ENCODE measurements at regions not wholly inside any gene's neighbourhood (a gene's known extent, or its start where the extent isn't known, plus 50 kb on each side); places are given as distances from the start of the nearest gene placed in this dataset.

DNA sequence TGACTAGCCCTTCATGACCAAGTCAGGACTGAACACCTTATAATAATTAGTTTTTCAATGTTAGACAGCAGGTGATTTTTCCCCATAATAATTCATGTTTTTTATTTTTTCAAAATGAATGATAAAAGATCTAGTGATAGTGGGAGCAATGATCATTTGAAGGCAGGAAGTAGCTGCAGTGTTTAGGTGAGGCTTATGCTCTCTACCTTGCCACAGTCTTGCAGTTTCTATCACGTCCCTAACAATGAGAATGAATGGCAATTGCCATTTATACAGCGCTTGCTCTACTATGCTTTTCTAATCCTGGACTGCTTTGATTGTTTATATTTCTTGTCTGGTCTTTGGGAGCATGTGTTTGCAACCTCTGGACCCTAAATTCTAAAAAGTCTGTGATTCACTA, 367.8 kb upstream of the RIOK2 start:
- Histone ChIP-seq H3K4me1 (ENCODE audit: control insufficient read depth, insufficient read depth, low read length) (peaks cover 8% of the 10 kb centered on the region; the same call in 1 of the 2 replicates), H3K36me3 (ENCODE audit: control insufficient read depth, insufficient read depth, low read length) (no peaks in the 10 kb centered on the region), H3K27me3 (ENCODE audit: control insufficient read depth, insufficient read depth, low read length) (no peaks in the 10 kb centered on the region), H3K9me3 (ENCODE audit: control insufficient read depth, insufficient read depth, low read depth, low read length) (no peaks in the 10 kb centered on the region), H3K27ac (ENCODE audit: low read depth, low read length) (no peak overlapping the region), H3K4me3 (ENCODE audit: low read depth, low read length) (no peak overlapping the region), H3K9ac (ENCODE audit: low read length) (no peak overlapping the region)

DNA sequence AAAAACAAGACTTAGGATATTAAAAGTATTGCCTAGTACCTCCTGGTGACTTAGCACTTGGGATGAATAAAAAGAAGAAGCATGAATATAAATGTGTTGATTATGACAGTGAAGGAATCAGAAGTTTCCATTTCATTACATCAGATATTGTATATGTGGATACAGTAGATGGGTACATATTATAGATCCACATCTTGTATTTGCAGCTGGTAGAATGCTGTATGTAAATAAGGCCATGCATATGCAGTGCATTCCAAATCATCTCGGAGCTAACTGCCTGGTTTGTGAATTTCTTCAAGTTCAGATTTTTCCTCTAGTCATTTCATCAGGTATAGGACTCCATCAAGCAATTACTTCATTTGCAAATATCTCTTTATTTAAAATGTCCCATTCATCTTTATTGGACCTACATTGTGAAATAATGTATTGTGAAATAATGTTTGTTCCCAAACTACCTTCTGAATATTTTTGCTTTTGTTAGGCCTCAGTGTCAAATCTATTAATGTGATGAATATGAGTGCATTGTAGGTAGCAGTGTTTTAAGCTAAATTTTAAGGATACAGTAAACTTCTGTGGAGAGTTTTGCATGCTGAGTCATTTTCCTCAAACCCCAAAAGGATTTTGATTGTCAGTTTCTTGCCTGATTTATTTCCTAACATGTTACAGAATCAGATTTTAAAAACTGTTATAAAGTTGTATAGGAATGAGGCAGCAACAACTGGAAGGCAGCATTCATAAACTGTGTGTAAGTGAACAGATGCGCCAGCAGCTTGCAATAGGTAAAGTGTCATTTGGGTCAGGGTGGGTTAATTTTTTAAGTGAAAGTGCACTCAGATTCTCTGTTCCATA, 370.8 kb upstream of the RIOK2 start:
- no peaks in the 10 kb centered on the region for H3K9me3 ChIP-seq (ENCODE audit: control insufficient read depth, insufficient read depth, low read depth, low read length)
- H3K4me3 ChIP-seq (ENCODE audit: low read depth, low read length) = no peak overlapping the region
- no peak overlapping the region for H3K9ac ChIP-seq (ENCODE audit: low read length)
- no peaks in the 10 kb centered on the region for H3K27me3 ChIP-seq (ENCODE audit: control insufficient read depth, insufficient read depth, low read length)
- H3K27ac ChIP-seq (ENCODE audit: low read depth, low read length) = no peak overlapping the region
- peaks cover 8% of the 10 kb centered on the region; the same call in 1 of the 2 replicates for H3K4me1 ChIP-seq (ENCODE audit: control insufficient read depth, insufficient read depth, low read length)
- H3K36me3 ChIP-seq (ENCODE audit: control insufficient read depth, insufficient read depth, low read length) = no peaks in the 10 kb centered on the region

DNA sequence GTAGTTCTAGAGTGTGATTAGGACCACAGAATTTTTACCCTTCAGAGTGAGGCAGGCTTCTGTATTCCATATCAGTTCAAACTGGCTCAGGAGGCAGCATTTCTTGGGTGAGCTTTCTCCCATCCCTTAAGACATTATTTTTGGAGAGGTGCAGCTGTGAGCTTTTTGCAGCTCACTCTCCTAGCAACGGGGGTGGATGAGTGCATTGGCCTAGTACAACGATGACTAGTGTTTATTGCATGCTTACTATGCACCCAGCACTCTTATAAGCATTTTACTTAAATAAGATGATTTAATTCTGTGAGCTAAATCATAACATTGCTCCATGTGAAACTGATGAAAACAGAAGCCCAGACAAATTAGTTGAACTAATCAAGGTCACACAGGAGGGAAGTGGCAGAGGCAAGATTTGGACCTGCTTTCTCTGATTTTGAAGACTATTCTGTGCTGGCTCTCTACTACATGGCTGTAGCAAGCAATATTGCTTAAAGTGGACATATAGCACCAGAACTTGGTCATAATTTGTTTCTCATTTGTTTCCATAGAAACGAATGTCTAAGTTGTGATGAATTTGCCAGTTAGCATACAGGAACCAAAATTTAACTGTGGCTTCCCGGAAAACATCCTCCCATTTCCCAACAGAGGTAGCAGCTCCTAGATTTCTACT, 372.1 kb upstream of the RIOK2 start:
- Histone ChIP-seq H3K4me3 (ENCODE audit: low read depth, low read length) (no peak overlapping the region), H3K9me3 (ENCODE audit: control insufficient read depth, insufficient read depth, low read depth, low read length) (no peaks in the 10 kb centered on the region), H3K27ac (ENCODE audit: low read depth, low read length) (no peak overlapping the region), H3K27me3 (ENCODE audit: control insufficient read depth, insufficient read depth, low read length) (no peaks in the 10 kb centered on the region), H3K9ac (ENCODE audit: low read length) (no peak overlapping the region), H3K36me3 (ENCODE audit: control insufficient read depth, insufficient read depth, low read length) (no peaks in the 10 kb centered on the region), H3K4me1 (ENCODE audit: control insufficient read depth, insufficient read depth, low read length) (no peaks in the 10 kb centered on the region)

DNA sequence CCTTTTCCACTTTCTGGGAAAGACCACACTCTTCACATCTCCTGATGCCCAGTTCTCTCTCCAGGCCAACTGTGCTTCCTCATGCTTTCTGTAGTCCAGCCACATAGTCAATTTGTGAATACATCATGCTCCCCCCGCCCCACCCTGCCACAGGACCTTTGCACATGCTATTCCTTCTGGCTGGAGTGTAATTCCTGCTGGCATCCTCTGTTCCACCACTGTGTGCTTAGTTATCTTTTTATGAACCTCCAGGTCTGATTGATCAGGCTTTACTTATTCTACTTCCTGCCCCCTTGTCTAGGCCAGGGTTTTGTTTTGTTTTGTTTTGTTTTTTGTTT, 372.6 kb upstream of the RIOK2 start:
- Histone ChIP-seq H3K9me3 (ENCODE audit: control insufficient read depth, insufficient read depth, low read depth, low read length) (no peaks in the 10 kb centered on the region), H3K4me1 (ENCODE audit: control insufficient read depth, insufficient read depth, low read length) (no peaks in the 10 kb centered on the region), H3K27ac (ENCODE audit: low read depth, low read length) (no peak overlapping the region), H3K4me3 (ENCODE audit: low read depth, low read length) (no peak overlapping the region), H3K27me3 (ENCODE audit: control insufficient read depth, insufficient read depth, low read length) (no peaks in the 10 kb centered on the region), H3K9ac (ENCODE audit: low read length) (no peak overlapping the region), H3K36me3 (ENCODE audit: control insufficient read depth, insufficient read depth, low read length) (no peaks in the 10 kb centered on the region)

DNA sequence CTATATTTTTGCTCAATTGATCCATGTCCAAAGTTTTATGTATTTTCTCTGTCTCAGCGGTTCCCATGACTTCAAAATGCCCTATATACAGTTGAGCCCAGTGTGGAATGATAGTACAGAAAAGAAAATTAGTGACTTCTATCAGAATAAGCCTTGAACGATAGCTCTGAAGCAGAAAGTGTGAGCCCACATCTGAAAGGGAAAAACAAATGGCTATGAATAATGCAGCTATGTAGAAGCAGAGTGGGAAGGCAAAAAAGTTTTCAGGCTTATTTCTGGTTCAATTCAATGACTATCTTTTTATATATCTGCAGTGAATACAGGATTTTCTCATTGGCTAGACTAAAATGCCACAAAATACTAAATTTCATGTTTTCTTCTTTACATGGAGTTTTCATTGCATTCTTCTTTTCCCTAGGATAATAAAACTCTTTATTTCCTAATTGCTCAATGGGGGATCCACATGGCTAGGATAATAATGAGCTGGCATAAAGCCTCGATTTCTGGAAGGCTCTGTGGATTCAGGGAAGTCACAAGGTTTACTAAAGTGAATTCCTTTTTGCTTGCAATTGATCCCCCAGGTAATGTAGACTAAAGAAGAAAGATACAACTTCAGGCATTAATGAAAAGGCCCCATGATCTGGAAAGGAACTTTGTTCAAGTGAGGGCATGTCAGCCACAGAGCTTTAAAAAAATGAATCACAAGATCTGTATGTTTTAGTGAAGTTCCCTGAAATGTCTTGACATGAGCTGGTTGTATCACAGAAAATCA, 377.0 kb upstream of the RIOK2 start:
- H3K4me3 ChIP-seq (ENCODE audit: low read depth, low read length) = no peak overlapping the region
- no peak overlapping the region for H3K9ac ChIP-seq (ENCODE audit: low read length)
- no peaks in the 10 kb centered on the region for H3K9me3 ChIP-seq (ENCODE audit: control insufficient read depth, insufficient read depth, low read depth, low read length)
- no peaks in the 10 kb centered on the region for H3K36me3 ChIP-seq (ENCODE audit: control insufficient read depth, insufficient read depth, low read length)
- no peak overlapping the region for H3K27ac ChIP-seq (ENCODE audit: low read depth, low read length)
- H3K27me3 ChIP-seq (ENCODE audit: control insufficient read depth, insufficient read depth, low read length) = no peaks in the 10 kb centered on the region
- no peaks in the 10 kb centered on the region for H3K4me1 ChIP-seq (ENCODE audit: control insufficient read depth, insufficient read depth, low read length)

DNA sequence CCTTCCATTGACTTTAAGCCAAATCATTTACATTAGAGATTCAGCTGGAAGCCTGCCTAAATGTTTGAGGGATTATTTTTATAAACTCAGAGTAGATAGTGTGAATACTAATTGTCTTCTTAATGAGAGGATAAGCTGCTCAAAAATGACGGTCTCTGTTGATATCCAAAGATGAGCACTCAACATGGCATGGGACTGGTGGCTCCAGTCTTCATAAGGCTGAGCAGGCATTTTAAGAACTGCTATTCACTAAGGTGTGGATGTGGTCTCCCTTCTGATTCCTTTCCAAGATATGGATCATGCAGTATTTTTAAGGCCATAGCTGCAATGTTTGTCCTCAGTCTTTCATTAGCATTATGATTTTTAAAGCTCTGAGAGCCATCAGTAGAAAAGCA, 377.5 kb upstream of the RIOK2 start:
- Histone ChIP-seq H3K36me3 (ENCODE audit: control insufficient read depth, insufficient read depth, low read length) (no peaks in the 10 kb centered on the region), H3K9ac (ENCODE audit: low read length) (no peak overlapping the region), H3K4me3 (ENCODE audit: low read depth, low read length) (no peak overlapping the region), H3K27ac (ENCODE audit: low read depth, low read length) (no peak overlapping the region), H3K4me1 (ENCODE audit: control insufficient read depth, insufficient read depth, low read length) (no peaks in the 10 kb centered on the region), H3K27me3 (ENCODE audit: control insufficient read depth, insufficient read depth, low read length) (no peaks in the 10 kb centered on the region), H3K9me3 (ENCODE audit: control insufficient read depth, insufficient read depth, low read depth, low read length) (no peaks in the 10 kb centered on the region)

DNA sequence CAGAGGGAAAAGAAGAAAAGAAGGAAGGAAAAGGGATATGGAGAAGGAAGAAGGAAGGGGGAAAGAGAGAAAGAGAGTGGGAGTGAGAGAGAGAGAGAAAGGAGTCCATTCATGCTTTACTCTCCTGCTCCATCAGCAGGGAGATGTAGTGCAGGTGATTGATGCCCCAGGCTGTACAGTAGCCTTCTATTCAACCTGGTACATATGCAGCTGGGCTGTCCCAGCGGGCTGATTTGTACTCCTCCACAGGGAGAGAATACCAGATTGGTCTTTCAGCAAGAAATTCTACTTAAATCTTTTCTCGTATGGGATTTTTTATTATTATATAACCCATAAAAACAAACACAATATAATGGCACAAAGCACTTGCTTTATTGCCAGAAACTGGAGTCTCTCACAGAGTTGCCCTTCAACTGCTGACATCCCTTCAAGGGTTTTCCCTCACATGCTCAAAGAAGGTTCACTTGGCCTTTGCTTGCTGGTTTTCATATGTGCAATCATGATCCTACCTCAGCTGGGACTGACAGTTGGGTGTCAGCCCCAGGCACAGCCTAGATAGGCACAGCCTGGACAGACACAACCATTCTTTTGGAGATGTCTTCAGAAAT, 380.1 kb upstream of the RIOK2 start:
- no peaks in the 10 kb centered on the region for H3K36me3 ChIP-seq (ENCODE audit: control insufficient read depth, insufficient read depth, low read length)
- H3K9me3 ChIP-seq (ENCODE audit: control insufficient read depth, insufficient read depth, low read depth, low read length) = peaks cover 17% of the 10 kb centered on the region
- H3K27me3 ChIP-seq (ENCODE audit: control insufficient read depth, insufficient read depth, low read length) = no peaks in the 10 kb centered on the region
- H3K27ac ChIP-seq (ENCODE audit: low read depth, low read length) = no peak overlapping the region
- no peak overlapping the region for H3K4me3 ChIP-seq (ENCODE audit: low read depth, low read length)
- no peak overlapping the region for H3K9ac ChIP-seq (ENCODE audit: low read length)
- H3K4me1 ChIP-seq (ENCODE audit: control insufficient read depth, insufficient read depth, low read length) = no peaks in the 10 kb centered on the region

DNA sequence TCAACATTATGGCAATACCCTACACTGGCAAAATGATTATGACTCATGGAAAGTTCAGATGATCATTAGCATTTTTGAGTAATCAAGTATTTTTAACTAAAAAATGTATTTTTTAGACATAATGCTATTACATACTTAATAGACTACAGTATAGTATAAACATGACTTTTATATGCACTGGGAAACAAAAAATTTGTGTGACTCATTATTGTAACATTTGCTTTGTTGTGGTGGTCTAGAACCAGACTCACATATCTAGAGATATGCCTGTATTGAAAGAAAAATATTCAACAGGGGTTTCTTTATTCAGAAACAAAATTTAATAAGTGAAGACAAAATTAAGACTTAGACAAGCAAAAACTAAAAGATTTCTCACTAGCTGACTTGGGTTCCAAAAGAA, 385.3 kb upstream of the RIOK2 start:
- Histone ChIP-seq H3K27ac (ENCODE audit: low read depth, low read length) (no peak overlapping the region), H3K9me3 (ENCODE audit: control insufficient read depth, insufficient read depth, low read depth, low read length) (peaks cover 54% of the 10 kb centered on the region), H3K9ac (ENCODE audit: low read length) (no peak overlapping the region), H3K4me1 (ENCODE audit: control insufficient read depth, insufficient read depth, low read length) (no peaks in the 10 kb centered on the region), H3K4me3 (ENCODE audit: low read depth, low read length) (no peak overlapping the region), H3K27me3 (ENCODE audit: control insufficient read depth, insufficient read depth, low read length) (no peaks in the 10 kb centered on the region), H3K36me3 (ENCODE audit: control insufficient read depth, insufficient read depth, low read length) (no peaks in the 10 kb centered on the region)

DNA sequence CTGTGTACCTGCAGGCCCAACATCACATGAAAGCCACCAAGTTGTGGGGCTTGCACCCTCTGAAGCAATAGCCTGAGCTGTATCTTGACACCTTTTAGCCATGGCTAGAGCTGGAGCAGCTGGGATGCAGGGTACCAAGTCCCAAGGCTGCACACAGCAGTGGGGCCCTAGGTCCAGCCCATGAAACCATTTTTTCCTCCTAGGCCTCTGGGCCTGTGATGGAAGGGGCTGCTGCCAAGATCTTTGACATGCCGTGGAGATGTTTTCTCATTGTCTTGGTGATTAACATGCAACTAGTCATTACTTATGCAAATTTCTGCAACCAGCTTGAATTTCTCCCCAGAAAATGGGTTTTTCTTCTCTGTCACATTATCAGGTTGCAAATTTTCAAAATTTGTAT, 387.2 kb upstream of the RIOK2 start:
- H3K27me3 ChIP-seq (ENCODE audit: control insufficient read depth, insufficient read depth, low read length) = no peaks in the 10 kb centered on the region
- H3K27ac ChIP-seq (ENCODE audit: low read depth, low read length) = no peak overlapping the region
- H3K4me1 ChIP-seq (ENCODE audit: control insufficient read depth, insufficient read depth, low read length) = no peaks in the 10 kb centered on the region
- H3K36me3 ChIP-seq (ENCODE audit: control insufficient read depth, insufficient read depth, low read length) = no peaks in the 10 kb centered on the region
- H3K9ac ChIP-seq (ENCODE audit: low read length) = no peak overlapping the region
- peaks cover 54% of the 10 kb centered on the region for H3K9me3 ChIP-seq (ENCODE audit: control insufficient read depth, insufficient read depth, low read depth, low read length)
- H3K4me3 ChIP-seq (ENCODE audit: low read depth, low read length) = no peak overlapping the region

DNA sequence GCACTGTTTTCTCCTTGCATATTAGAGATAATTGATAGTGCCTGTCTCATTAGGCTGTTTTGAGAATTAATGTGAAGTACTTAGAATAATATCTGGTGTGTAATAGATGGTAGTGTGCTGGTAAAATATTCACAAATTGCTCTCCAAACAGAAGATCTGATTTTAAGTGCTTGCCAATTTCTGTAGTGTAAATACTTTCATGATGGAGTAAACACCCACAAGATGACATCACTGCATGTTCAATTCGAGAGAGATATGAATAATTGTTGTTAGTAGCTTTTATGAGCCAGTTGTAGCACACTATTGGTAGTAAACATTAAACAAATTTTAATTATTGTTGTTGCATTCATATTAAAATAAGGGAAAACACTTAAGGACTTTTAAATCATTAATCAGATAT, 392.3 kb upstream of the RIOK2 start:
- H3K9me3 ChIP-seq (ENCODE audit: control insufficient read depth, insufficient read depth, low read depth, low read length) = peaks cover 24% of the 10 kb centered on the region
- no peak overlapping the region for H3K9ac ChIP-seq (ENCODE audit: low read length)
- H3K27ac ChIP-seq (ENCODE audit: low read depth, low read length) = no peak overlapping the region
- H3K27me3 ChIP-seq (ENCODE audit: control insufficient read depth, insufficient read depth, low read length) = no peaks in the 10 kb centered on the region
- no peaks in the 10 kb centered on the region for H3K4me1 ChIP-seq (ENCODE audit: control insufficient read depth, insufficient read depth, low read length)
- H3K4me3 ChIP-seq (ENCODE audit: low read depth, low read length) = no peak overlapping the region
- no peaks in the 10 kb centered on the region for H3K36me3 ChIP-seq (ENCODE audit: control insufficient read depth, insufficient read depth, low read length)

DNA sequence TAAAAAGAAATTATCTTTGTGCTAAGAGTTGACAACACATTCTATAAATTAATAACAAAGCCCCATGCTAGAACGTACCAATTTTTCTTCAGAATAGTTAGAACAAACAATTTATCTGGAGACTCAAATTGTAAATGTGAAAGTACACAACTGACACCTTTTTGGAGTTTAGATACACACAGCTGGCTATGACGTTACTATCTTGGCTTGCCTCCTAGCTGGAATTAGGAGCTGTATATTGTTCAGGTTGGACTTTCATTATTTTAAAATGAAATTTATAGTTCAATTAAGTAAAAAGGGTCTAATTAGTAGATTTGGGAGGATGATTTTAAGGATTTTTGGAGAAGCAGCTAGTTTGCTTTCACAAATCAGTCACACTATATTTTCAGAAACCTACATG, 393.9 kb upstream of the RIOK2 start:
- Histone ChIP-seq H3K4me3 (ENCODE audit: low read depth, low read length) (no peak overlapping the region), H3K27me3 (ENCODE audit: control insufficient read depth, insufficient read depth, low read length) (no peaks in the 10 kb centered on the region), H3K36me3 (ENCODE audit: control insufficient read depth, insufficient read depth, low read length) (no peaks in the 10 kb centered on the region), H3K4me1 (ENCODE audit: control insufficient read depth, insufficient read depth, low read length) (no peaks in the 10 kb centered on the region), H3K9ac (ENCODE audit: low read length) (no peak overlapping the region), H3K27ac (ENCODE audit: low read depth, low read length) (no peak overlapping the region), H3K9me3 (ENCODE audit: control insufficient read depth, insufficient read depth, low read depth, low read length) (peaks cover 7% of the 10 kb centered on the region; the same call in 1 of the 2 replicates)

Data from HUES6 (cell line).